Erythroblast (primary cell): ENCODE measurements at regions not wholly inside any gene's neighbourhood (a gene's known extent, or its start where the extent isn't known, plus 50 kb on each side); places are given as distances from the start of the nearest gene placed in this dataset.
"Not testable (repeated sequence)": the region's sequence is repeated elsewhere in the genome, so short reads cannot be mapped to it uniquely, and the experiment has no call there.

Experiments
- GATA1 ChIP-seq: IDR thresholded peaks from 2 replicates; pipeline ENCODE4 v1.6.1; 2011; ENCODE audit warnings: low read depth, mild to moderate bottlenecking, control low read depth, low read length, moderate library complexity
- POLR2A ChIP-seq: IDR thresholded peaks from 2 replicates; pipeline ENCODE4 v1.6.1; 2011; ENCODE audit warnings: mild to moderate bottlenecking, low read length

DNA sequence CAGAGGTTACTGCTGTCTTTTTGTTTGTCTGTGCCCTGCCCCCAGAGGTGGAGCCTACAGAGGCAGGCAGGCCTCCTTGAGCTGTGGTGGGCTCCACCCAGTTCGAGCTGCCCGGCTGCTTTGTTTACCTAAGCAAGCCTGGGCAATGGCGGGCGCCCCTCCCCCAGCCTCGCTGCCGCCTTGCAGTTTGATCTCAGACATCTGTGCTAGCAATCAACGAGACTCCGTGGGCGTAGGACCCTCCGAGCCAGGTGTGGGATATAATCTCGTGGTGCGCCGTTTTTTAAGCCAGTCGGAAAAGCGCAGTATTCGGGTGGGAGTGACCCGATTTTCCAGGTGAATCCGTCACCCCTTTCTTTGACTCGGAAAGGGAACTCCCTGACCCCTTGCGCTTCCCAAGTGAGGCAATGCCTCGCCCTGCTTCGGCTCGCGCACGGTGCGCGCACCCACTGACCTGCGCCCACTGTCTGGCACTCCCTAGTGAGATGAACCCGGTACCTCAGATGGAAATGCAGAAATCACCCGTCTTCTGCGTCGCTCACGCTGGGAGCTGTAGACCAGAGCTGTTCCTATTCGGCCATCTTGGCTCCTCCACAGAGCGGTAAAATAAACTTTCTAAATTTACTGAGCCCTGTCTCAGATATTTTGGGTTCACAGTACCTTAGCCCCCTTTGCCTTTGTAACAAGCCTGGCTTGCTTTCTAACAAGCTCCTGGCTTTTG, 64.9 kb upstream of the ENPEP start:
- not testable (repeated sequence) for TF ChIP-seq POLR2A, GATA1
